ENCODE measurements at regions not wholly inside any gene's neighbourhood (a gene's known extent, or its start where the extent isn't known, plus 50 kb on each side); places are given as distances from the start of the nearest gene placed in this dataset.

DNA sequence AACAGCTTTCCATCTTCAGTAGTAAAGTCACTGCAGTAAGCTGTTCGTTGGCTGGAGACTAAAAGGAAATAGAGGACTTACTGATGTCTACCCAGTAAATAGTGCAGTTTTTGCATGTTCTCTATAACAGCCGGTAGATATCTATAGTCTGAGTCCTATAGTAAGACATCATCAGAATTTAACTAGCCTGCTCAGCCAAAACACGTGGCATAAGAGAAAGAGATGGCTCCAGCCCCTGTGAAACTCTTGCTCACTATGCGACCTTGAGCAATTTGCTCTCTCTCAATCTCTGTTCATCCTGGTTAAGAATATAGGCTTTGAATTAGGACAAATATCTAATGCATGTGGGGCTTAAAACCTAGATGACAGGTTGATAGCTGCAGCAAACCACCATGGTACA is 201.6 kb upstream of the PAPPA start:
- TF ChIP-seq, protein P1, sequence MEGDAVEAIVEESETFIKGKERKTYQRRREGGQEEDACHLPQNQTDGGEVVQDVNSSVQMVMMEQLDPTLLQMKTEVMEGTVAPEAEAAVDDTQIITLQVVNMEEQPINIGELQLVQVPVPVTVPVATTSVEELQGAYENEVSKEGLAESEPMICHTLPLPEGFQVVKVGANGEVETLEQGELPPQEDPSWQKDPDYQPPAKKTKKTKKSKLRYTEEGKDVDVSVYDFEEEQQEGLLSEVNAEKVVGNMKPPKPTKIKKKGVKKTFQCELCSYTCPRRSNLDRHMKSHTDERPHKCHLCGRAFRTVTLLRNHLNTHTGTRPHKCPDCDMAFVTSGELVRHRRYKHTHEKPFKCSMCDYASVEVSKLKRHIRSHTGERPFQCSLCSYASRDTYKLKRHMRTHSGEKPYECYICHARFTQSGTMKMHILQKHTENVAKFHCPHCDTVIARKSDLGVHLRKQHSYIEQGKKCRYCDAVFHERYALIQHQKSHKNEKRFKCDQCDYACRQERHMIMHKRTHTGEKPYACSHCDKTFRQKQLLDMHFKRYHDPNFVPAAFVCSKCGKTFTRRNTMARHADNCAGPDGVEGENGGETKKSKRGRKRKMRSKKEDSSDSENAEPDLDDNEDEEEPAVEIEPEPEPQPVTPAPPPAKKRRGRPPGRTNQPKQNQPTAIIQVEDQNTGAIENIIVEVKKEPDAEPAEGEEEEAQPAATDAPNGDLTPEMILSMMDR (IDR thresholded peaks at IDR 0.05; ENCODE audit: partially characterized antibody, unreplicated experiment): no peak
- Mint-ChIP-seq H3K4me3 (ENCODE audit: unreplicated experiment) (no peak overlapping the region), H3K9me3 (ENCODE audit: unreplicated experiment) (no peaks in the 10 kb centered on the region), H3K27me3 (ENCODE audit: unreplicated experiment) (peaks cover 2% of the 10 kb centered on the region), H3K27ac (ENCODE audit: unreplicated experiment) (no peak overlapping the region), H3K4me1 (ENCODE audit: low read depth, unreplicated experiment) (peaks cover under 1% of the 10 kb centered on the region), H3K36me3 (ENCODE audit: unreplicated experiment) (no peaks in the 10 kb centered on the region)
- DNase-seq: no peak

DNA sequence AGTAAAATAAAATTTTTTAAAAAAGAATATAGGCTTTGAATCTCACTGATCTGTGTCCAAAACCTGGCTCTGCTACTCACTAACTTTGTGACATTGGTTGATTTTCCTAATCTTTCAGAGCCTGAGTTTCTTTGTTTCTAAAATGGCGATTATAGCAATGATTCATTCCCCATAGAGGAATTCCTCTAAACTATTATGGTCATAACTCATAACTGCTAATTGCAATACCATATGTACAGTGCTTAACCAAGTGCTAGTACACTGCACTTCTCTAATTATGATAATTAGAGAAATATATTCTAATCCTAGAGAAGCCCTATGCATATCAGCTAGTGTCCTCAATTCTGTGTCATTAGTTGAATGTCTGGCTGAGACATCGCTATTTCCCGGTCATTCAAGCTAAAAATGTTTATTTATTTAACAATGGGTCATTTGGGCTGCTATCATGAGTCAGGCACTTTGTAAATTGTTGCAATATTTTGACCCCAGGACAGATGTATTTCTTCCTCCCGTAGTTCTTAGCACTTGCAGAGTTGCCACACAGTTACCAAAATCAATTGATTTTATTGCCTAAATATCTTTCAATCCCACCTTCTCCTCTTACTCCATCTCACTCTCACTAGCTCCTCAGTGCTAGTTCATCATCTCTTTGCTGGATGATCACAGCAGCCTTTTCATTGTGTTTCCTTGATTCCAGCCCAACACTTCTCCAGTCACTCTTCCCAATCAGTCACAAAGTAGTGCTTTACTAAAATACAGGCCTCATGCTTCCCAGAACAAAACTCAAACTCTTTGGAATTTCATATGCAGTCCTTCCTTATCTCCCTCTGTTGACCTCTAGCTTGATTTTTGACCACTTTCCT is 200.9 kb upstream of the PAPPA start:
- Mint-ChIP-seq H3K9me3 (ENCODE audit: unreplicated experiment) (peaks cover 2% of the 10 kb centered on the region), H3K36me3 (ENCODE audit: unreplicated experiment) (no peaks in the 10 kb centered on the region), H3K4me3 (ENCODE audit: unreplicated experiment) (no peak overlapping the region), H3K27ac (ENCODE audit: unreplicated experiment) (no peak overlapping the region), H3K4me1 (ENCODE audit: low read depth, unreplicated experiment) (peaks cover 7% of the 10 kb centered on the region), H3K27me3 (ENCODE audit: unreplicated experiment) (peaks cover 2% of the 10 kb centered on the region)
- no peak for DNase-seq
- TF ChIP-seq, protein P1 (IDR thresholded peaks at IDR 0.05; ENCODE audit: partially characterized antibody, unreplicated experiment): no peak

DNA sequence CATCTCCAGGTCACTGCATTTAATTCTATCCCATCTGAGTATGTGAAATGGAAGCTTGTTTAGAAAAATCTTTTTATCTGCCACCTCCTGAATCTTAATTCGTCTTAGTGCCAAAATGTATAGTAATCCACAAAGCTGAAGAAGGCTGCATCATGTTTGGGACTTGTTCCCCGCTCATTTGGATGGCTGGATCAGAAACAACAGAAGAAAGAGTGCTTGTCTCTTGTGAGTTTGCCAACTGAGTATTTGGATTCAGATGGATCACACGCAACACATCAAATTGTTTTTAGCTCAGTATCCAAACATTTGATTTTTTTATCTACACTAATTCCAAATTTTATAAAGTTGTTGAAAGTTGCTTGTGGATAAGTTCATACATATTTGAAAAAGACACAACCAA is 197.2 kb upstream of the PAPPA start:
- Mint-ChIP-seq H3K4me3 (ENCODE audit: unreplicated experiment) (no peak overlapping the region), H3K27ac (ENCODE audit: unreplicated experiment) (no peak overlapping the region), H3K9me3 (ENCODE audit: unreplicated experiment) (peaks cover 3% of the 10 kb centered on the region), H3K27me3 (ENCODE audit: unreplicated experiment) (peaks cover 5% of the 10 kb centered on the region), H3K36me3 (ENCODE audit: unreplicated experiment) (no peaks in the 10 kb centered on the region), H3K4me1 (ENCODE audit: low read depth, unreplicated experiment) (peaks cover 11% of the 10 kb centered on the region)
- TF ChIP-seq, protein P1 (IDR thresholded peaks at IDR 0.05; ENCODE audit: partially characterized antibody, unreplicated experiment): no peak
- DNase-seq: no peak

DNA sequence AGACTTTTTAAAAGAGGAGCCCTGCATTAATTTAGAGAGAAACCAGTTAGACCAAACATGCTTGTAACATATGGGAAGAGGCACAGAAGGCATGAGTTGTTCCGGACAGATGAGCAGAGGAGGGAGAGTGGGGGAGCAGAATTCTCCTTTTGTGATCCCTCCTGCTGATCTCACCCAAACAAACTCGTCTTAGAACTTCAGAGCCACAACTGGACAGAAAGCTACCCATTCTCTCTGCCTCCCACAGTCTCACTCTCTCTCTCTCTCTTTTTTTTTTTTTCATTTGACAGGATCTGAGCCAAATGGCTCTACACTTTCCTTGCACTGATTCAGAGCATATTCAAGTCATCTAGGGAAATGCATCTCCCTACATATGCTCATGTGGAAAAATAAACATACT is 196.0 kb upstream of the PAPPA start:
- peak overlapping the region; percentile 41 for H3K27ac Mint-ChIP-seq (ENCODE audit: unreplicated experiment)
- no peak for DNase-seq

More for the DNA sequence above, 196.0 kb upstream of the PAPPA start:
- Mint-ChIP-seq H3K9me3 (ENCODE audit: unreplicated experiment) (peaks cover 3% of the 10 kb centered on the region), H3K4me1 (ENCODE audit: low read depth, unreplicated experiment) (peaks cover 11% of the 10 kb centered on the region), H3K27me3 (ENCODE audit: unreplicated experiment) (peaks cover 5% of the 10 kb centered on the region), H3K36me3 (ENCODE audit: unreplicated experiment) (no peaks in the 10 kb centered on the region), H3K4me3 (ENCODE audit: unreplicated experiment) (peak overlapping the region; percentile 33)
- TF ChIP-seq, protein P1 (IDR thresholded peaks at IDR 0.05; ENCODE audit: partially characterized antibody, unreplicated experiment): no peak

Measured in glutamatergic neuron (in vitro differentiated cells).